K562 (cell line): ENCODE measurements at regions not wholly inside any gene's neighbourhood (a gene's known extent, or its start where the extent isn't known, plus 50 kb on each side); places are given as distances from the start of the nearest gene placed in this dataset.

Experiments
- E2F3 ChIP-seq: fragments of 250-450 bp; sonication (Bioruptor Pico); IDR thresholded peaks from 2 replicates; pipeline ENCODE4 v1.4.0; 2020; ENCODE audit warnings: mild to moderate bottlenecking
- E2F5 ChIP-seq: sonication (generic); formaldehyde crosslinking; IDR thresholded peaks from 2 replicates; pipeline ENCODE4 v1.8.0; 2022; ENCODE audit warnings: mild to moderate bottlenecking, missing genetic modification reagents
- GTF2B ChIP-seq: IDR thresholded peaks from 2 replicates; pipeline ENCODE4 v1.6.1; 2011; ENCODE audit not compliant: insufficient read length; ENCODE audit errors: extremely low read depth
- HMG20B ChIP-seq: fragments of 250-450 bp; sonication (Bioruptor Pico); IDR thresholded peaks from 2 replicates; pipeline ENCODE4 v1.5.0; 2021; ENCODE audit warnings: mild to moderate bottlenecking
- L3MBTL2 ChIP-seq: fragments of 450-650 bp; IDR thresholded peaks from 2 replicates; pipeline ENCODE4 v1.6.1; 2016; ENCODE audit warnings: mild to moderate bottlenecking, moderate library complexity
- MCM5 ChIP-seq: fragments of 450-650 bp; IDR thresholded peaks from 2 replicates; pipeline ENCODE4 v1.6.1; 2016; ENCODE audit warnings: low read depth
- MECOM ChIP-seq: fragments of 250-450 bp; sonication (Bioruptor Pico); IDR thresholded peaks from 2 replicates; pipeline ENCODE4 v1.8.0; 2022; ENCODE audit warnings: inconsistent platforms
- MEF2D ChIP-seq: conservative IDR thresholded peaks from 2 replicates; pipeline ENCODE4 v1.6.1; 2016; ENCODE audit warnings: low read depth, missing genetic modification characterization, missing compliant biosample characterization
- PKNOX1 ChIP-seq: fragments of 450-650 bp; IDR thresholded peaks from 2 replicates; pipeline ENCODE4 v1.6.1; 2016
- RUNX1 ChIP-seq: sonication (generic); IDR thresholded peaks from 2 replicates; pipeline ENCODE4 v1.6.1; 2016; ENCODE audit warnings: antibody characterized with exemption, low read depth
- SIRT6 ChIP-seq: IDR thresholded peaks from one replicate; pipeline ENCODE4 v1.6.1; 2012; ENCODE audit warnings: low read depth, mild to moderate bottlenecking, control low read depth, inconsistent platforms, low read length, moderate library complexity
- SIX5 ChIP-seq, 2 experiments: IDR thresholded peaks; 2 replicates each; pipeline ENCODE4 v1.6.1; 2011; ENCODE audit warnings: low read length in 2 of 2, borderline replicate concordance in 1 of 2, low read depth in 1 of 2, mild to moderate bottlenecking in 1 of 2, moderate library complexity in 1 of 2; ENCODE audit not compliant: insufficient read depth in 1 of 2
- SPI1 ChIP-seq: IDR thresholded peaks from 2 replicates; pipeline ENCODE4 v1.6.1; 2011; ENCODE audit warnings: low read depth, low read length, control low read depth, borderline replicate concordance
- TCF15 ChIP-seq: fragments of 250-450 bp; sonication (Bioruptor Pico); IDR thresholded peaks from 2 replicates; pipeline ENCODE4 v1.8.0; 2022; ENCODE audit warnings: moderate library complexity, mild to moderate bottlenecking, inconsistent platforms
- TFAM ChIP-seq: fragments of 250-450 bp; sonication (Bioruptor Pico); conservative IDR thresholded peaks from 2 replicates; pipeline ENCODE4 v1.5.0; 2021; ENCODE audit warnings: mild to moderate bottlenecking, moderate library complexity
- ZBTB26 ChIP-seq: fragments of 450-650 bp; formaldehyde crosslinking; IDR thresholded peaks from 2 replicates; pipeline ENCODE4 v1.4.0; 2022; ENCODE audit warnings: missing genetic modification characterization
- ZBTB9 ChIP-seq: fragments of 450-650 bp; formaldehyde crosslinking; IDR thresholded peaks from 2 replicates; pipeline ENCODE4 v1.4.0; 2020; ENCODE audit warnings: mild to moderate bottlenecking, moderate library complexity
- ZMIZ1 ChIP-seq, 2 experiments: fragments of 150-350 bp in 1 of 2; IDR thresholded peaks; 2 replicates each; pipeline ENCODE4 v1.6.1; 2012 to 2016; ENCODE audit warnings: low read depth in 2 of 2, low read length in 2 of 2, mild to moderate bottlenecking in 1 of 2, moderate library complexity in 1 of 2

- TF ChIP-seq ZMIZ1 (IDR thresholded peaks at IDR 0.05; ENCODE audit: low read depth in 2 of 2, low read length in 2 of 2) (no peak), ZBTB26 (no peak), SIRT6 (no peak), E2F5 (no peak), TCF15 (no peak), RUNX1 (no peak), L3MBTL2 (0 out of 2 replicates have a peak, but pooled peaks have one; percentile 38), MCM5 (no peak), PKNOX1 (peak; percentile 100), SPI1 (no peak), E2F3 (no peak), MECOM (CRISPR knock-in tag) (no peak), HMG20B (CRISPR knock-in tag) (no peak), GTF2B (peak; percentile 31), ZBTB9 (CRISPR knock-in tag) (no peak), TFAM (no peak), MEF2D (tag) (no peak), SIX5 (IDR thresholded peaks at IDR 0.05; ENCODE audit: borderline replicate concordance in 1 of 2, insufficient read depth in 1 of 2, low read depth in 1 of 2, low read length in 2 of 2) (no peak)
Observed at GRCh38 chr7:25854608-25855497, 297.1 kb upstream of the NFE2L3 start (continued).
